Ovary (tissue), 3 donors: ENCODE measurements at regions not wholly inside any gene's neighbourhood (a gene's known extent, or its start where the extent isn't known, plus 50 kb on each side); places are given as distances from the start of the nearest gene placed in this dataset.

Source experiments
- EP300 ChIP-seq: sonication (generic); formaldehyde crosslinking; IDR thresholded peaks from one replicate; pipeline ENCODE4 v1.6.1; 2017; ENCODE audit warnings: antibody characterized with exemption
- POLR2A ChIP-seq: fragments of 450-650 bp; IDR thresholded peaks from one replicate; pipeline ENCODE4 v1.6.1; 2017; ENCODE audit warnings: antibody characterized with exemption, mild to moderate bottlenecking, moderate library complexity
- TF ChIP-seq, protein P1 (sequence below), 3 donors: fragments of 450-650 bp in 2 of 3; fragments of 200-600 bp in 1 of 3; IDR thresholded peaks; one replicate each; pipeline versions ENCODE4 v1.5.1 to v1.8.0; 2016 to 2022; ENCODE audit warnings: antibody characterized with exemption in 3 of 3, mild to moderate bottlenecking in 1 of 3
- donor health status: DM: no; HTN: no; CAD: no.

DNA sequence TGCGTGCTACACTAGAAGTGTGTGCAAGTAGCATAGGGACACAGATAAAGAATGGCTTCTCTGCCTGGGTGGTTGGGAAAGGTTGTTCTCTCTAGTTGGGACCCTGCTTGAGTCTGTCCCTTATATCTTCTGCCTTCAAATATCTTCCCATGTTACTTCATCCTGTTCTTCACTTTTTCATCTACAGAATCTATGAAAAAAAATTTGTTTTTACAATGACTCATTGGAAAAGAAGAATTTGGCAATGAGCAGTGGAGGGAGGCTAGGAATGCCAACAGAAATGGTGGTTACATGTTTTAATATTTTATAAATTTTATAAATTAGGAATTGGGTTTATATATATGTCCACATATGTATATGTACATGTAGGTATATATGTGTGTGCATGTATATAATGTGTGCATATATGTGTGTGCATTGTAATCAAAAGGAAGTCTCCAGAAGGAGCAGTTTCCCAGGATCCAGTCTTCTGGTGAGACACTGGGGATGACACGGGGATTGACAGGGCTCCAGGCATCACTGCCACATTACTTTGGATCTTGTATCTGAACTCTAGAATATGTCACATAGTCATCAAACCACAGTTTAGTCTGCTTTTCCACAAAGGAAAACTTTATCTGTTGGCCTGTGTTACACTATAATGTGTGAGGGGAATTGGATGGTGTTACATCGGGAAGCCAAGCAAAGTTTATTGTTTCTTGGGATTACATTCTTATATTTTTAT, 75.3 kb upstream of the RIPOR2 start:
- TF ChIP-seq, protein P1, sequence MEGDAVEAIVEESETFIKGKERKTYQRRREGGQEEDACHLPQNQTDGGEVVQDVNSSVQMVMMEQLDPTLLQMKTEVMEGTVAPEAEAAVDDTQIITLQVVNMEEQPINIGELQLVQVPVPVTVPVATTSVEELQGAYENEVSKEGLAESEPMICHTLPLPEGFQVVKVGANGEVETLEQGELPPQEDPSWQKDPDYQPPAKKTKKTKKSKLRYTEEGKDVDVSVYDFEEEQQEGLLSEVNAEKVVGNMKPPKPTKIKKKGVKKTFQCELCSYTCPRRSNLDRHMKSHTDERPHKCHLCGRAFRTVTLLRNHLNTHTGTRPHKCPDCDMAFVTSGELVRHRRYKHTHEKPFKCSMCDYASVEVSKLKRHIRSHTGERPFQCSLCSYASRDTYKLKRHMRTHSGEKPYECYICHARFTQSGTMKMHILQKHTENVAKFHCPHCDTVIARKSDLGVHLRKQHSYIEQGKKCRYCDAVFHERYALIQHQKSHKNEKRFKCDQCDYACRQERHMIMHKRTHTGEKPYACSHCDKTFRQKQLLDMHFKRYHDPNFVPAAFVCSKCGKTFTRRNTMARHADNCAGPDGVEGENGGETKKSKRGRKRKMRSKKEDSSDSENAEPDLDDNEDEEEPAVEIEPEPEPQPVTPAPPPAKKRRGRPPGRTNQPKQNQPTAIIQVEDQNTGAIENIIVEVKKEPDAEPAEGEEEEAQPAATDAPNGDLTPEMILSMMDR (IDR thresholded peaks at IDR 0.05) = no peak
- TF ChIP-seq POLR2A (no peak), EP300 (no peak)
